K562 (cell line): ENCODE measurements at regions not wholly inside any gene's neighbourhood (a gene's known extent, or its start where the extent isn't known, plus 50 kb on each side); places are given as distances from the start of the nearest gene placed in this dataset.
A peak's percentile ranks its signal among the peaks of the same experiment; 100 is the strongest.

ENCODE experiments used
- CTBP1 ChIP-seq: fragments of 450-650 bp; IDR thresholded peaks from 2 replicates; pipeline ENCODE4 v1.6.1; 2016; ENCODE audit warnings: borderline replicate concordance
- EP300 ChIP-seq: IDR thresholded peaks from 2 replicates; pipeline ENCODE4 v1.6.1; 2012; ENCODE audit warnings: low read length, improper control_type of control experiment
- FOSL1 ChIP-seq: fragments of 200-800 bp; sonication (Bioruptor generic); conservative IDR thresholded peaks from 2 replicates; pipeline ENCODE4 v1.6.1; 2016; ENCODE audit warnings: missing genetic modification characterization, missing compliant biosample characterization
- KDM1A ChIP-seq, 2 experiments: fragments of 450-650 bp; IDR thresholded peaks; 2 replicates each; pipeline ENCODE4 v1.6.1; 2016; ENCODE audit warnings: mild to moderate bottlenecking in 2 of 2
- KLF16 ChIP-seq: IDR thresholded peaks from 2 replicates; pipeline ENCODE4 v1.6.1; 2016; ENCODE audit warnings: antibody characterized with exemption
- MECOM ChIP-seq: fragments of 250-450 bp; sonication (Bioruptor Pico); IDR thresholded peaks from 2 replicates; pipeline ENCODE4 v1.8.0; 2022; ENCODE audit warnings: inconsistent platforms
- NCOA1 ChIP-seq: fragments of 450-650 bp; IDR thresholded peaks from 2 replicates; pipeline ENCODE4 v1.6.1; 2016; ENCODE audit warnings: low read depth
- NEUROD1 ChIP-seq: fragments of 150-350 bp; IDR thresholded peaks from 2 replicates; pipeline ENCODE4 v1.6.1; 2014; ENCODE audit warnings: borderline replicate concordance, low read length, low read depth; ENCODE audit not compliant: partially characterized antibody
- NFATC3 ChIP-seq: fragments of 450-650 bp; IDR thresholded peaks from 2 replicates; pipeline ENCODE4 v1.6.1; 2017; ENCODE audit warnings: mild to moderate bottlenecking
- NFE2 ChIP-seq: IDR thresholded peaks from 2 replicates; pipeline ENCODE4 v1.6.1; 2014; ENCODE audit warnings: antibody characterized with exemption, low read depth
- NR1H2 ChIP-seq: sonication (generic); formaldehyde crosslinking; IDR thresholded peaks from 2 replicates; pipeline ENCODE4 v1.4.0; 2020; ENCODE audit warnings: mild to moderate bottlenecking, missing genetic modification reagents
- PML ChIP-seq: IDR thresholded peaks from 2 replicates; pipeline ENCODE4 v1.6.1; 2012; ENCODE audit warnings: low read length, inconsistent platforms
- POLR3G ChIP-seq: IDR thresholded peaks from 2 replicates; pipeline ENCODE4 v1.6.1; 2011; ENCODE audit not compliant: insufficient read length, insufficient replicate concordance; ENCODE audit errors: extremely low read depth
- RCOR1 ChIP-seq, 2 experiments: IDR thresholded peaks; 2 replicates each; pipeline ENCODE4 v1.6.1; 2012; ENCODE audit warnings: low read depth in 2 of 2, low read length in 2 of 2, borderline replicate concordance in 1 of 2, improper control_type of control experiment in 1 of 2
- SMARCA4 ChIP-seq: fragments of 450-650 bp; IDR thresholded peaks from 2 replicates; pipeline ENCODE4 v1.6.1; 2016
- SOX6 ChIP-seq: fragments of 450-650 bp; IDR thresholded peaks from 2 replicates; pipeline ENCODE4 v1.6.1; 2014; ENCODE audit warnings: mild to moderate bottlenecking
- TAL1 ChIP-seq: fragments of 450-650 bp; IDR thresholded peaks from 2 replicates; pipeline ENCODE4 v1.6.1; 2016; ENCODE audit warnings: mild to moderate bottlenecking
- TBL1XR1 ChIP-seq, 2 experiments: IDR thresholded peaks; 2 replicates each; pipeline ENCODE4 v1.6.1; 2012; ENCODE audit warnings: improper control_type of control experiment in 2 of 2, low read length in 2 of 2, mild to moderate bottlenecking in 1 of 2
- TEAD1 ChIP-seq, 2 experiments: fragments of 450-650 bp in 1 of 2; sonication (generic) in 1 of 2; formaldehyde crosslinking; IDR thresholded peaks; 2 replicates each; pipeline versions ENCODE4 v1.4.0 to v1.8.0; 2020 to 2022; ENCODE audit warnings: mild to moderate bottlenecking in 2 of 2, missing genetic modification reagents in 1 of 2
- TSC22D4 ChIP-seq: fragments of 450-650 bp; IDR thresholded peaks from 2 replicates; pipeline ENCODE4 v1.6.1; 2016; ENCODE audit warnings: missing genetic modification characterization, missing biosample characterization, control low read depth
- ZEB2 ChIP-seq: fragments of 450-650 bp; IDR thresholded peaks from 2 replicates; pipeline ENCODE4 v1.6.1; 2016
- ZNF696 ChIP-seq: fragments of 250-450 bp; sonication (Bioruptor Pico); conservative IDR thresholded peaks from 2 replicates; pipeline ENCODE4 v1.4.0; 2020; ENCODE audit warnings: mild to moderate bottlenecking, moderate library complexity
- TF ChIP-seq, protein P1 (sequence below), 2 experiments: IDR thresholded peaks in 1 of 2; conservative IDR thresholded peaks in 1 of 2; 2 replicates each; pipeline ENCODE4 v1.6.1; 2016; ENCODE audit warnings: low read depth in 2 of 2, mild to moderate bottlenecking in 1 of 2, missing compliant biosample characterization in 1 of 2, missing genetic modification characterization in 1 of 2, moderate library complexity in 1 of 2
- TF ChIP-seq, protein P2 (sequence below): sonication (generic); formaldehyde crosslinking; IDR thresholded peaks from 2 replicates; pipeline ENCODE4 v1.8.1; 2023; ENCODE audit warnings: mild to moderate bottlenecking, missing genetic modification reagents
- TF ChIP-seq, protein P3 (sequence below): fragments of 200-800 bp; sonication (Bioruptor generic); IDR thresholded peaks from 2 replicates; pipeline ENCODE4 v1.6.1; 2017; ENCODE audit warnings: missing genetic modification characterization, missing compliant biosample characterization

DNA sequence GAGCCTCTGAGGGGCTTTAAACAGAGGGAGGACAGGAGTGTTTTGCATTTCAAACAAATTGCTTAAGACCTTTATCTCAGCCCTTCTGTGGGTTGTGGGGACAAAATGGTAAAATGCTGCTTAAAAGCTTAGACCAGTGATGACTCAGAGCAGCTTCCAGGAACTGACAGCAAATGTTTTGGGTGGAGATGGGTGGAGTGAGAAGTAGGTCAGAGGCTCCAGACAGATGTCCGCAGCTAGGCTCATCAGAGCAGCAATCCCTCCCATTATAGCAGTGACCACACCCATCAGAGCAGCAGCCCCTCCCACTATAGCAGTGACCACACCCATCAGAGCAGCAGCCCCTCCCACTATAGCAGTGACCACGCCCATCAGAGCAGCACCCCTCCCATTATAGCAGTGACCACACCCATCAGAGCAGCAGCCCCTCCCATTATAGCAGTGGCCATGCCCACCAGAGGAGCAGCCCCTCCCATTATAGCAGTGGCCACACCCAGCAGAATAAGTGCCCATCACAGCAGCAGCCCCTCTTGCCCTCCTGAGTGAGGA is 532.2 kb downstream of the MATN1 start (continued):
- TF ChIP-seq, protein P1, sequence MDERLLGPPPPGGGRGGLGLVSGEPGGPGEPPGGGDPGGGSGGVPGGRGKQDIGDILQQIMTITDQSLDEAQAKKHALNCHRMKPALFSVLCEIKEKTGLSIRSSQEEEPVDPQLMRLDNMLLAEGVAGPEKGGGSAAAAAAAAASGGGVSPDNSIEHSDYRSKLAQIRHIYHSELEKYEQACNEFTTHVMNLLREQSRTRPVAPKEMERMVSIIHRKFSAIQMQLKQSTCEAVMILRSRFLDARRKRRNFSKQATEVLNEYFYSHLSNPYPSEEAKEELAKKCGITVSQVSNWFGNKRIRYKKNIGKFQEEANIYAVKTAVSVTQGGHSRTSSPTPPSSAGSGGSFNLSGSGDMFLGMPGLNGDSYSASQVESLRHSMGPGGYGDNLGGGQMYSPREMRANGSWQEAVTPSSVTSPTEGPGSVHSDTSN (CRISPR knock-in tag; IDR thresholded peaks at IDR 0.05; ENCODE audit: low read depth) = no peak
- TF ChIP-seq, protein P1 (tag; conservative IDR thresholded peaks at IDR 0.05; ENCODE audit: low read depth) = peak; percentile 56
- TF ChIP-seq KLF16 = peak; percentile 78
- peak; percentile 95 for TF ChIP-seq CTBP1
- TF ChIP-seq SMARCA4 = peak; percentile 99
- TF ChIP-seq ZNF696 = no peak
- TF ChIP-seq POLR3G = no peak
- TF ChIP-seq TAL1 = peak; percentile 85
- peak; percentile 60 for TF ChIP-seq NFE2
- peak; percentile 75 for TF ChIP-seq NCOA1
- peak in 1 of 2 experiments; percentile 72; a peak in 3 of 4 replicates for TF ChIP-seq KDM1A (IDR thresholded peaks at IDR 0.05)
- TF ChIP-seq TSC22D4 = no peak
- peak in 1 of 2 experiments; percentile 94; a peak in 3 of 4 replicates for TF ChIP-seq RCOR1 (IDR thresholded peaks at IDR 0.05; ENCODE audit: borderline replicate concordance in 1 of 2, low read depth in 2 of 2, low read length in 2 of 2)
- TF ChIP-seq PML = peak; percentile 84; the same call in 1 of the 2 replicates
- TF ChIP-seq TBL1XR1 (IDR thresholded peaks at IDR 0.05; ENCODE audit: low read length in 2 of 2) = peak in 1 of 2 experiments; percentile 97; a peak in 3 of 4 replicates
- peak; percentile 99 for TF ChIP-seq FOSL1 (tag)
- no peak for TF ChIP-seq NR1H2
- peak; percentile 78 for TF ChIP-seq SOX6
- peak; percentile 90 for TF ChIP-seq EP300
- TF ChIP-seq NEUROD1 = peak; percentile 78
- 0 out of 2 replicates have a peak, but pooled peaks have one; percentile 47 for TF ChIP-seq MECOM (CRISPR knock-in tag)
- TF ChIP-seq ZEB2 = peak; percentile 83
- TF ChIP-seq, protein P2, sequence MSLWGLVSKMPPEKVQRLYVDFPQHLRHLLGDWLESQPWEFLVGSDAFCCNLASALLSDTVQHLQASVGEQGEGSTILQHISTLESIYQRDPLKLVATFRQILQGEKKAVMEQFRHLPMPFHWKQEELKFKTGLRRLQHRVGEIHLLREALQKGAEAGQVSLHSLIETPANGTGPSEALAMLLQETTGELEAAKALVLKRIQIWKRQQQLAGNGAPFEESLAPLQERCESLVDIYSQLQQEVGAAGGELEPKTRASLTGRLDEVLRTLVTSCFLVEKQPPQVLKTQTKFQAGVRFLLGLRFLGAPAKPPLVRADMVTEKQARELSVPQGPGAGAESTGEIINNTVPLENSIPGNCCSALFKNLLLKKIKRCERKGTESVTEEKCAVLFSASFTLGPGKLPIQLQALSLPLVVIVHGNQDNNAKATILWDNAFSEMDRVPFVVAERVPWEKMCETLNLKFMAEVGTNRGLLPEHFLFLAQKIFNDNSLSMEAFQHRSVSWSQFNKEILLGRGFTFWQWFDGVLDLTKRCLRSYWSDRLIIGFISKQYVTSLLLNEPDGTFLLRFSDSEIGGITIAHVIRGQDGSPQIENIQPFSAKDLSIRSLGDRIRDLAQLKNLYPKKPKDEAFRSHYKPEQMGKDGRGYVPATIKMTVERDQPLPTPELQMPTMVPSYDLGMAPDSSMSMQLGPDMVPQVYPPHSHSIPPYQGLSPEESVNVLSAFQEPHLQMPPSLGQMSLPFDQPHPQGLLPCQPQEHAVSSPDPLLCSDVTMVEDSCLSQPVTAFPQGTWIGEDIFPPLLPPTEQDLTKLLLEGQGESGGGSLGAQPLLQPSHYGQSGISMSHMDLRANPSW (CRISPR knock-in tag) = no peak
- TF ChIP-seq TEAD1 (CRISPR knock-in tag; IDR thresholded peaks at IDR 0.05) = peak in 1 of 2 experiments; percentile 53; a peak in 1 of 4 replicates
- TF ChIP-seq, protein P3, sequence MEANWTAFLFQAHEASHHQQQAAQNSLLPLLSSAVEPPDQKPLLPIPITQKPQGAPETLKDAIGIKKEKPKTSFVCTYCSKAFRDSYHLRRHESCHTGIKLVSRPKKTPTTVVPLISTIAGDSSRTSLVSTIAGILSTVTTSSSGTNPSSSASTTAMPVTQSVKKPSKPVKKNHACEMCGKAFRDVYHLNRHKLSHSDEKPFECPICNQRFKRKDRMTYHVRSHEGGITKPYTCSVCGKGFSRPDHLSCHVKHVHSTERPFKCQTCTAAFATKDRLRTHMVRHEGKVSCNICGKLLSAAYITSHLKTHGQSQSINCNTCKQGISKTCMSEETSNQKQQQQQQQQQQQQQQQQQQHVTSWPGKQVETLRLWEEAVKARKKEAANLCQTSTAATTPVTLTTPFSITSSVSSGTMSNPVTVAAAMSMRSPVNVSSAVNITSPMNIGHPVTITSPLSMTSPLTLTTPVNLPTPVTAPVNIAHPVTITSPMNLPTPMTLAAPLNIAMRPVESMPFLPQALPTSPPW (CRISPR knock-in tag) = peak; percentile 45
- peak; percentile 98 for TF ChIP-seq NFATC3
